Breast epithelium (tissue), 3 donors: ENCODE measurements at regions not wholly inside any gene's neighbourhood (a gene's known extent, or its start where the extent isn't known, plus 50 kb on each side); places are given as distances from the start of the nearest gene placed in this dataset.

ENCODE experiments used
- POLR2A ChIP-seq: fragments of 450-650 bp; IDR thresholded peaks from one replicate; pipeline ENCODE4 v1.6.1; 2016; ENCODE audit warnings: antibody characterized with exemption, mild to moderate bottlenecking, moderate library complexity
- POLR2AphosphoS5 ChIP-seq, 3 donors: sonication (generic); formaldehyde crosslinking; IDR thresholded peaks; one replicate each; pipeline ENCODE4 v1.6.1; 2017; ENCODE audit warnings: antibody characterized with exemption in 3 of 3
- TF ChIP-seq, protein P1 (sequence below), 3 donors: fragments of 450-650 bp; IDR thresholded peaks; one replicate each; pipeline ENCODE4 v1.5.1; 2016 to 2017; ENCODE audit warnings: antibody characterized with exemption in 3 of 3, mild to moderate bottlenecking in 3 of 3, moderate library complexity in 3 of 3

DNA sequence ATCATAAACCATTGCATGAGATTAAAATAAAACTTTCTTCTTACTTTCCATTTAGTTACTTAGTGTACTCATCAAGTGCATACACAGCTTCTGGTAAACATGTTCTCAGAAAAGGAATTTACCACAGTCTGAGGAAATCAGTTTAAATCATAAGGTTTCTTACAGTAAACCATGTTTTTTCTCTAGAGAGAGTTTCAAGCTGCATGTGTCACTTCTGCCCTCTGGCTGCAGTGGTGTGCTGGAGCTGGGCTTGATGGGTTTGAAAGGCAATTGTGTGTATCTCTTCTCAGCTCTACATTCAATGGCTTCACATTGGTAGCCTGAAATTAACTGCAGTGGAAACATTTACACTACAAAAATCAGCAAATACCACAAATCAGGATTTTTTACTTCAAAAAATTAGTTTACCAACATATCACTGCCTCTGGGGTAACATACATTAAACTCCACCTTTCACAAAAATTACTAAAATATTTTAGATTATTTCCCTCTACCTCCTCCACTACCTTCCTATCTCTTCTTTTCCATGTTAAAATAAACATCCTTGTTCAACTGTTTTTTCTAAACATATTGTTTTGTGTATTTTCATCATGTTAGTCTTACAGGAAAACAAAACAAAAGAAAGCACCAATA, 414.3 kb downstream of the ANXA1 start:
- TF ChIP-seq, protein P1, sequence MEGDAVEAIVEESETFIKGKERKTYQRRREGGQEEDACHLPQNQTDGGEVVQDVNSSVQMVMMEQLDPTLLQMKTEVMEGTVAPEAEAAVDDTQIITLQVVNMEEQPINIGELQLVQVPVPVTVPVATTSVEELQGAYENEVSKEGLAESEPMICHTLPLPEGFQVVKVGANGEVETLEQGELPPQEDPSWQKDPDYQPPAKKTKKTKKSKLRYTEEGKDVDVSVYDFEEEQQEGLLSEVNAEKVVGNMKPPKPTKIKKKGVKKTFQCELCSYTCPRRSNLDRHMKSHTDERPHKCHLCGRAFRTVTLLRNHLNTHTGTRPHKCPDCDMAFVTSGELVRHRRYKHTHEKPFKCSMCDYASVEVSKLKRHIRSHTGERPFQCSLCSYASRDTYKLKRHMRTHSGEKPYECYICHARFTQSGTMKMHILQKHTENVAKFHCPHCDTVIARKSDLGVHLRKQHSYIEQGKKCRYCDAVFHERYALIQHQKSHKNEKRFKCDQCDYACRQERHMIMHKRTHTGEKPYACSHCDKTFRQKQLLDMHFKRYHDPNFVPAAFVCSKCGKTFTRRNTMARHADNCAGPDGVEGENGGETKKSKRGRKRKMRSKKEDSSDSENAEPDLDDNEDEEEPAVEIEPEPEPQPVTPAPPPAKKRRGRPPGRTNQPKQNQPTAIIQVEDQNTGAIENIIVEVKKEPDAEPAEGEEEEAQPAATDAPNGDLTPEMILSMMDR (IDR thresholded peaks at IDR 0.05), result no peak
- TF ChIP-seq POLR2AphosphoS5 (IDR thresholded peaks at IDR 0.05), result no peak
- no peak for TF ChIP-seq POLR2A
